ENCODE measurements at regions not wholly inside any gene's neighbourhood (a gene's known extent, or its start where the extent isn't known, plus 50 kb on each side); places are given as distances from the start of the nearest gene placed in this dataset.

- TF ChIP-seq CTCF (conservative IDR thresholded peaks at IDR 0.05 in 1 of 2, IDR thresholded peaks at IDR 0.05 in 1 of 2; ENCODE audit: extremely low read depth in 1 of 2, insufficient read depth in 1 of 2, low read depth in 1 of 2, low read length in 2 of 2) (no peak), EZH2 (IDR thresholded peaks at IDR 0.05; ENCODE audit: borderline replicate concordance, low read length) (no peak)
These were observed 563.4 kb downstream of the ACTR3B start for GRCh38 chr7:153322991-153323390.
